GM18526 (cell line): ENCODE measurements at regions not wholly inside any gene's neighbourhood (a gene's known extent, or its start where the extent isn't known, plus 50 kb on each side); places are given as distances from the start of the nearest gene placed in this dataset.

Experiments used
- POLR2A ChIP-seq: IDR thresholded peaks from 3 replicates; pipeline ENCODE4 v1.6.1; 2011; ENCODE audit not compliant: insufficient read length; ENCODE audit errors: extremely low read depth

DNA sequence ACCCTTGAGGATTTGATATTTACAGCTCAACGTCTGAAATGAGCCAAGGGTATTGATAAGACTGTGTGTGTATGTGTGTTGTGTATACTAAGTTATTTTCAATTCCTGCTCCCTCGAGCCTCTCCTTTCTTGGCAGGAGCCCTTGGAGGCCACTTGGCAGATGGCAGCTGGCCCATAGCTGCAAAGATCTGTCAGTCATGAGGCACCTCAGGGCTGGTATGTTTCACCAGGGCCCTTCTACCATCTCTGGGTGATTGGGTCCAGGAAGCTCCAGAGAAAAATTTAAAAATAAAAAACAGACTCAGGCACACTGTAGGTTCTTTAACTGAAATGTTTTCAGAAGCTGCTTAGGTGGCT, 355.7 kb downstream of the HAPSTR1 start:
- no peak for TF ChIP-seq POLR2A

DNA sequence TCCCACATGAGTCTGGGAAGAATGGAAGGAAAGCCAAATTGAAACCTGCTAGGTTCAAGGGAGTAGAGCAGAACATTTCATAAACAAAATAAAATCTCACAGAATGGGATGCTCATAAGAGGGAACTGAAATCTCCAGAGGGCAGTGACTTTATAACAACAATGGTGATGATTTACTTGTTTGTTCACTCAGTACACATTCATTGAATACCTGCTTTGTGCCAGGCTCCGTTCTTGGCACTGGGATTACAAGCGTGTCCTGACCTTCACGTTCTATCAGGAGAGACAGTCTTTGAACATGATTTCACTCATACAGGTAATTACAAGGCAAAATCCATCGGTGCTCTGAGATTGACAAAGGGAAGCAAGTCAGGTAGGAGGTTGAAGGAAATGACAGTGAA, 356.3 kb downstream of the HAPSTR1 start:
- TF ChIP-seq POLR2A, result no peak

DNA sequence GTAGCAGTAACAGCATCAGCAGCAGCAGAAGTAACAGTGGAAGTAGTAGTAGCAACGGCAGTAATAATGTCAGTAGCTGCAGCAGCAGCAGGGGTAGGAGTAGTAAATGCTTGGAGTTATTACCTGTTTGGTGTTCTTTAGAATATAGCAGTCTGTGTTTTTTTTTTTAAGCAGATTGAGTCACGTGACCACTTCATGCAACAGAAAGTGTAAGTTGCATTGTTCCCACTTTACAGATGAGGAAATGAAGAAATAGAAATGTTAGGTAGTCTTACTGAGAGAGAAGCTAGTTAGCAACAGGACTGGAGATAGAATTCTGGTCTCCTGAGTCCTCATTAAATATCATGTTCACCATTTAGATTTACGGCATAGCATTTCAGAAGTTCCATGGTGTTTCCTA, 358.2 kb downstream of the HAPSTR1 start:
- TF ChIP-seq POLR2A, result no peak

DNA sequence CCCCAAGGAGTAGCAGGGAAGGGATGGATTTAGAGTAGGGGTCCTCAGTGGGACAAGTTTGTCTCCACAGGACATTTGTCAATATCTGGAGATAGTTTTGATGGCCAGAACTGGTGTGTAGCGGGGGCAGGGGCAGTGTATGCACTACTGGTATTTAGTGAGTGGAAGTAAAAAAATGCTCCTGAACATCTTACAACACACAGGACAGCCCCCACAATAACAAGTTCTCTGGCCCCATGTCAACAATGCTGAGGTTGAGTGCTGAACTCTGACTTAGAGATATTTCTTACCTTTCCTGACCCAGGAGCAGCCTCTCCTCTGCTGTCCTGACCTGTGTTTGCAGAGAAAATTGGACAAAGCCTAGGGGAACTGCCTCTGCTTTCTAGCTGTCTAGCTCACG, 365.8 kb downstream of the HAPSTR1 start:
- TF ChIP-seq POLR2A, result no peak

DNA sequence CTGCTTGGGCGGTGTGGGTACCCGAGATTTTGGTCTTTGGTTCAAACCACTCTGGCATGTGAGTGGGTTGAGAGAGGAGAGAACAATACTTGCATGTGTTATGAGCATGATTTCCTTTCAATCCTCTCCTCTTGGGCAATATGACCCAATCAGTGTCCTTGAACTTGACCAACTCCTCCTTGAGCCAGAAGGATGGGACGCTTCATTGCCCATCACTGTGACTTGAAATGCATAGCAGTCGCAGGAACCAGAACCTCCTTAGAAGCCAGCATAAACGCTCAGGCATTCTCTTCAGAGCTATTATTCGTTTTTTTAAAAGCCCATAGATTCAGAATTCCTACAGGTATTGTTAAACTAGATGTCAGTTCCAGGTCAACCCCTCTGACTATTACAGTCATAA, 367.4 kb downstream of the HAPSTR1 start:
- no peak for TF ChIP-seq POLR2A

DNA sequence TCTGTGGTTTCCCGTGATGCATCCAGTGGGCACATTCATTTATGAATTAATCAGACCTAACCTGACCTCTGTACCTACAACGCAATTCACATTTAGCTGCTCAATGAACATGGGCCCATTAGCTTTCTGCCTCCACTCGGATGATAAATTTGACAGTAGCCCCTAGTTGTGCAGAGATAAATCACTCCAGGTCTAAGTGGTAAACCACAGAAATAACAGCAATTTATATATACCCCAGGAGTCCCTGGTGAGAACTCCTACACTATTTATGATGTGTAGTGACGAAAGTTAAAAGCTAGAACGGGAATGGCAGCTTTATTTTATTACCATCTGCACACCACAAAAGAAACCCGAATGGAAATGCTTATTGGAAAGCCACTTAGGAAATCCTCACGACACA, 371.5 kb downstream of the HAPSTR1 start:
- no peak for TF ChIP-seq POLR2A

DNA sequence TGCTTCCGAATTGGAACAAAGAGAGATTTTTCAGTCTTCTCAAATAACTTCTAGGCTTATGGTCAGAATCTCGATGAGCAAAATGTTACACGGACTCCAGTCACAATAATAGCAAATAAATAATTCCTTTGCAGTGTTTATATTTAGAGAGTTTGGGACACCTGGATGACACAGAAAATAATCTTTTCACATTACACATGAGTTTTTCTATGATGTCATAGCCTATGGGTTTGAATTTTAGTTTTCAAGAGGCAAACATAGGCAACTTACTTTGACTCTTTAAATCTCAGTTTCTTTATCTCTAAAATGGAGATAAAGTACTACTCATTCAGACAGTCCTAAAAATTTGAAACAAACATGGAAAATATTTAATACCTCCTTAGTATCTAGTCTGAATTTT, 372.0 kb downstream of the HAPSTR1 start:
- TF ChIP-seq POLR2A, result no peak

DNA sequence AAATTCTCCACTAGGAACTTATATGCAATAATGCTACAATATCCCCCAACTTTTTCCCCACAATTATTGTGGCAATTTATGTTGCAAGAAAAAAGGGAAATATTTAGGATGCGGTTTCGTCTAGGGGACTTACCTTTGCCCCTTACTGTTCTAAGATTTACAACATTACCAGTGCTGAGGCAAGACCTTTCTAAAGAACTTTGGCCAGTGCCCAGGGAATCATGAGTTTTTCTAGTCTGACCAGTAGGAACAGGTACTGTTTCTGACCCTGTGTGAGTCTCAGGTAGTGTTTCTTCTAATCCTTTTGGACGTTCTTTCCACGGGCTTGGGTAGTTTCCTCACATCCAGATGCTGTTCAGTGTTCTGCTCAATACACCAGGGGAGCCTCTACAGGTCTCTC, 373.7 kb downstream of the HAPSTR1 start:
- no peak for TF ChIP-seq POLR2A

DNA sequence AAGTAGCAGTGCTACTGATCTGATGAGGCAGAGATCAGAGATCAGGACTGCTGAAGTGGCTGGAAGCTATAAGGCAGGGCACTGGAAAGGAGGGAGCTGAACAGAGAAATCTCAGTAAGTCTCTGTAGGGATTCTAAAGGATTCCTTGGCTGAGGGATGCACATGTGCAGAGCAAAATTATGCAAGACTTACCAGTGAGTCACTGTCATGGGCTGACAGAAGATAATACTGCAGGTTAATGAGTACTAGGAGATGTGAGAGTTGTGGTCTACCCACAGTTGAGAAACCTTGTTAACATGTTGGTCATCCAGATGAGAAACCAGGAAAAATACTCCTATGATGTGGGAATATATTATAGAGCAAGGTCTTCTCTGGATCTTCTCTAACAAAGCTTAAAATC, 378.1 kb downstream of the HAPSTR1 start:
- TF ChIP-seq POLR2A, result no peak

DNA sequence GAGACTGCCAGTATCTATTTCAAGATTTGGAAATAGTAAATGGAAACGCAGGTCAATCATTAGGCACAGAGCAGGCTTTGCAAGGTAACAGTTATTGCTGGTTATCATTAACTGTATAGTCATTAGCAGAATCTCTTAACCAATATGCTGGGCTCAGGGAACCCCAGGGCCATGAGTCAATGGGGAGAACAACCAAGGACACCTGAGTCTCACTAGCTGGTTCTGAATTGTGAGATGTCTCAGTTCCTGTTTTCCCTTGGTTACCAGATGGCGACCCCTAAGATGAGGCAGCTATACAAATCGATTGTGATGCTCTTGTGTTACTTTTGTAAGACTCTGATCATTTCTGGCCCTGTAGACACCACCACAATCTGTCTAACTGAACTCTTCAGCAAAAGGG, 385.3 kb downstream of the HAPSTR1 start:
- no peak for TF ChIP-seq POLR2A

DNA sequence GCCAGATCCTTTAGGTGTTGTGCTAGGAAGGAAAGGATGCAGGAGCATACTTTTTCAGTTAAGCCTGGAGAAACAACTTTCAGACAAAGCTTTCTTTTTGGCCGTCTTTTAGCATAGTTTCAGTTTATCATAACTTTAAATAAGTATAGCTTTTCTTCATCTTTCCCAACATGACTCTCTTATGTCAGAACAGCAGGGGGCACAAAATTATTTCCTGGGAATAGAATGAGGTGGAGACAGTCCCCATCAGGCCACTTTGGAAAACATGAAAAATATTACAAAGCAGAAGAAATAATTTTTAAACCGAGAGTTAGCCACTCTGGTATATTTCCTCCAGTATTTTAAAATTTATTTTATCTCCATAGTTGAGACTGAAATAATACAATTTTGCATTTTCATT, 387.6 kb downstream of the HAPSTR1 start:
- TF ChIP-seq POLR2A, result no peak

DNA sequence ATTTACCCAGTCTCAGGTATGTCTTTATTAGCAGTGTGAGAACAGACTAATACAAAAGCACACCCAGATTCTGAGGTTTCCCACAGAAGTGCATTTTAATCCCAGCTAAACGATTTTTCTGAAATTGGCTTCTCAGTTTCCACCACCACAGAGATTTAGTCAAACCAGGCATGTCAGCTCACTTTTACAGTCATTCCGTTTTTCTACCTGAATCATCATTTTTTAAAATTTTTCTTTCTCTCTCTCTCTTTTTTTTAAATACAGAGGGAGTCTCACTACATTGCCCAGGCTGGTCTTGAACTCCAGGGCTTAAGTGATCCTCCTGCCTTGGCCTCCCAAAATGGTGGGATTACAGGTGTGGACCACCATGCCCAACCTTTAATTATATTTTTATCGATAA, 389.1 kb downstream of the HAPSTR1 start:
- TF ChIP-seq POLR2A, result no peak

DNA sequence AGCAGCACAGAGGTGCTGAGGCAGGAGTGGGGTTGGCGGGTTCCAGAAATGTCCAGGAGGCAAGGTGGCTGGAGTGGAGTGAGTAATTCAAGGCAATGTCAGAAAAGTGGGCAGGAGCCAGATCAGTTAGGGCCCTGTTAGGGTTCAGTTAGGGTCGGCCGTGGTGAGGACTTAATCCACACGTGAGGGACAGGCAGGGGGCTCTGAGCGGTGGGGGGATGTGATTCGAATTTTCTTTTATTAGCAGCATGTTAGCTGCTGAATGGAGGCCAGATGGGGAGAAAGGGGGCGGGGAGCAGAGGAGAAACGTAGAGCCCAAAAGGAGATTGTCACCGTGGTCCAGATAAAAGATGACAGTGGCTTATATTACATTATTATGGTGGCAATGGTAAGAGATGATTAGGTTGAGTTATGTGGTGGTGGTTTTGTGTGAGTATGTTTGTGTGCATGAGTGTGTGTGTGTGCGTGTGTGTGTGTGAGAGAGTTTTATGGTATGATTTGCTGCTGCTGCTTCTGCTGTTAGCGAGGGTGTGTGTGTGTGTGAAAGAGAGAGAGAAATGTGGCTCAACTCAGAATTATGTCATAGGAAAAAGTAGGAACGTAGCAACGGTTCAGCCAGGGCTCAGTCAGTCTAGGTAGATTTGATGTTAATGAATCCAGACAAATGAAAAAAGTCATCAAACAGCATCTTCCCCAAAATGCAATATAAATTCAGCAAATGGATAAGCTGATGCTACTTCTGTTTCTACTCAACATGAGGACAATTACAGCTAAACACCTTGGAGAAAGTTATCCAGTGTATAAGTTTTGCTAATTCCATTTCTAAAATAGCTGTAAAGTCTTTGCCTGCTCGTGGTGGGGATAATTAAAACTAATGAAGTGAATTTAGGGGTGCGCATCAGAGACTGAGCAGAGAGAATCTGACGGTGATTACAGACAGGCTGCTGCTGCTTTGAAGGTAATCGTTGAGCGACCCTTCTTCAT, 390.6 kb downstream of the HAPSTR1 start:
- no peak for TF ChIP-seq POLR2A

DNA sequence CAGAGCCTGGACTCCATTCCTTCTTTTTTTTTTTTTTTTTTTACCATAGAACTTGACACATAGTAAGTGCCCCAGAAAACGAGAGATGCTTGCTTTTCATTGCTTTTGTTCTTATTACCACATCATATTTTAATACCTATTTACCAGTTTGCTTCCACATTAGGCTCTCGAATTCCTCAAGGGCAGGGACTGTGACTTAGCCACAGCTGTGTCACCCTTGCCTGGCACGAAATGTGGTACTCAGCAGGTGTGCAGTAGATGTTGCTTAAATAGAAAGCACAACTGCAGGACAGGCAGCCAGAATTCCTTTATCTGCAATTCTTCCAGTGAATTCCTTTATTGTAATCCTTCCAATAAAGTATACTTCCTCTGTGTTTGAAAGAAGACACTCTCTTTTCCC, 393.0 kb downstream of the HAPSTR1 start:
- TF ChIP-seq POLR2A, result no peak

DNA sequence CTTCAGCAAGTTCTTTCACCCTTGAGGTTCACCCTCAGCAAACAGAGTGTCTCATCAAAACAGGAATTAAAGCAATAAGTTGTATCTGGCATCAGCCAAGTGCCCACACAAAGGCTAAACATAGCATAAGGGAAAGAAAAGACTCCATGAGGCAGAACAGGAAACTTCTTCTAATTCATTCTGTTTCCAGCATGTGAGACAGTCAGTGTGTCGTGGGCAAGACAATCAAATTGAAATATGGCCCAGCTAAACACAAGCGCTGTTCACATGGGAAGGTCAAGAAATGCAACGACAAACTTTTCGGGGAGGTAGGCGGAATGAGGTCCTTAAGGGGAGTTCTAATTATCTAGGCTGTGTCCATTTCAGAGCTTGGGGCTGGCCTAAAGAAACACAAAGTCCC, 393.4 kb downstream of the HAPSTR1 start:
- TF ChIP-seq POLR2A, result no peak

DNA sequence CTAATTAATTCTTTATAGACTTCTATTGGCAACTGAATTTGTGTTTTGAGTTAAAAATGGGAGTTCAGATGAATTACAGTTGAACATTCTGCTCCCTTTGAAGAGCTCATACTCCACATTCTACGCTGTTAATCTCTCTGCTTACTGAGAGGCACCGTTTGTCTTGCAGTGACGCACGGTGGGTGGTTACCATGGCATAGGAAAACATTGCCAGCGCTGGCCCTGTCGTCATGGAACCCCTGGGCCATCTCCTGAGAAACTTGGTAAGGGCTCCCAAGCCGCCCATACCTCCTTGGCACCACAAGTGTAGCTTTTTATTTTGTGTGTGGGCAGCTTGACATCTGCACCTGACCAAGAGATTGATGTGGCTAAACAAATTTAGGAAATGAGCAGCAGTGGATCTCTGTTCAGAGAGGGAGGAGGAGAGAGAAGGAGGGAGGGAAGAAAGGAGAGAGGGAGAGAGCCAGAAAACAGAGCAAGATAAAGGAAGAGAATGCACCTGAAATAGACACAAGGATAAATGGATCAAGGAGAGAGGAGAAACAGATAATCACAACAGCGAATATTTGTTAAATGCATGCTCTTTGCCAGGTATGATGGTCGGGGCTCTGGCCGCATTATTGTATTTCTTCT, 398.5 kb downstream of the HAPSTR1 start:
- no peak for TF ChIP-seq POLR2A

DNA sequence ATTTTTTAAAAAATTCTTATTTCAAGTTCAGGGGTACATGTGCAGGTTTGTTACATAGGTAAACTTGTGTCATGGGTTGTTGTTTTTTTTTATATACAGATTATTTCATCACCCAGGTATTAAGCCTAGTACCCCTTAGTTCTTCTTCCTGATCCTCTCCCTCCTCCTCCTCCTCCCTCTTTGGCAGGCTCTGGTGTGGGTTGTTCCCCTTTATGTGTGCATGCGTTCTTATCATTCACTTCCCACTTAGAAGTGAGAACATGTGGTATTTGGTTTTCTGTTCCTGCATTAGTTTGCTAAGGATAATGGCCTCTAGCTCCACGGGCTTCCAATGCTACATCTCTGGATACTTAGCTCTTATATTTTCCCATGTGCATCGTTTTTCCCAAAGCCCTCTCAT, 404.4 kb downstream of the HAPSTR1 start:
- no peak for TF ChIP-seq POLR2A

DNA sequence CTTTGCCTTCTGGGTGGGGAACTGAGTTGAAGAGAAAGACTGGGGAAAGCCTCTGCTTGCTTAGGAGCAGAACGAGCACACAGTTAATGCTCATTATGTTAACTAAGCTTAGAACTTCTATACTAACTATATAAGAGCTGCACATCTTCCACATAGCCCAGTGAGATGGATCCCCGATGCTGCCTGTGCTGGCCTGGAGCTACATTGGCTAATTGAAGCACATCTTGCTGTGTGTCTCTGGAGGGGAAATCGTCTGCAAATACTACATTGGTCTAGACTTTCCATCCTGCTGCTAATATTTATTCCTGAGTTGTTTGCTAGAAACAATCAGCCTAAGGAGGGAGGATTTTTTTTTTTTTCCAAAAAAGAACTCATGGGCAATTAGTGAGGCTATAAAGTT, 406.3 kb downstream of the HAPSTR1 start:
- no peak for TF ChIP-seq POLR2A
